H1 (cell line): ENCODE measurements at regions not wholly inside any gene's neighbourhood (a gene's known extent, or its start where the extent isn't known, plus 50 kb on each side); places are given as distances from the start of the nearest gene placed in this dataset.

ENCODE experiments used
- ASH2L ChIP-seq: fragments of 200-600, 300-600 bp; sonication (generic); IDR thresholded peaks from one replicate; pipeline ENCODE4 v1.7.1; 2017; ENCODE audit warnings: low read length
- ATF3 ChIP-seq: IDR thresholded peaks from 2 replicates; pipeline ENCODE4 v1.6.1; 2011; ENCODE audit warnings: low read depth, mild to moderate bottlenecking, low read length; ENCODE audit not compliant: insufficient read depth
- CBX8 ChIP-seq: fragments of 300-800, 300-1000 bp; sonication (generic); IDR thresholded peaks from 2 replicates; pipeline ENCODE4 v1.7.1; 2016; ENCODE audit warnings: low read depth, low read length, borderline replicate concordance
- CHD1 ChIP-seq: IDR thresholded peaks from 2 replicates; pipeline ENCODE4 v1.6.1; 2012; ENCODE audit warnings: low read depth, low read length, improper control_type of control experiment
- CHD7 ChIP-seq: fragments of 300-600 bp; sonication (generic); IDR thresholded peaks from 2 replicates; pipeline ENCODE4 v1.7.1; 2012; ENCODE audit warnings: low read length, moderate library complexity, mild to moderate bottlenecking, inconsistent platforms; ENCODE audit not compliant: insufficient replicate concordance
- EGR1 ChIP-seq: IDR thresholded peaks from 2 replicates; pipeline ENCODE4 v1.6.1; 2011; ENCODE audit warnings: low read depth, low read length, borderline replicate concordance
- EZH2 ChIP-seq: fragments of 200-600 bp; sonication (generic); IDR thresholded peaks from 2 replicates; pipeline ENCODE4 v1.7.1; 2012; ENCODE audit warnings: low read depth, mild to moderate bottlenecking, moderate library complexity, low read length, inconsistent platforms; ENCODE audit not compliant: severe bottlenecking
- SUZ12 ChIP-seq: fragments of 200-600 bp; sonication (generic); IDR thresholded peaks from 2 replicates; pipeline ENCODE4 v1.6.1; 2012; ENCODE audit warnings: mild to moderate bottlenecking, inconsistent platforms, low read length, moderate library complexity, mixed read lengths
- TAF7 ChIP-seq: optimal IDR thresholded peaks from 2 replicates; pipeline ENCODE3; 2011; ENCODE audit warnings: low read depth, mild to moderate bottlenecking, inconsistent platforms, low read length, moderate library complexity, borderline replicate concordance

GRCh38 chr10:128435811-128436210, 309.6 kb upstream of the MKI67 start (continued):
- TF ChIP-seq CHD7 = no peak
- no peak for TF ChIP-seq EZH2
- no peak for TF ChIP-seq CBX8
- TF ChIP-seq ATF3 = no peak
- no peak for TF ChIP-seq SUZ12
- TF ChIP-seq TAF7 = no peak
- no peak for TF ChIP-seq ASH2L
- TF ChIP-seq CHD1 = no peak
- TF ChIP-seq EGR1 = no peak
- TF ChIP-seq, all 59 proteins: peak for 0
